Subcutaneous abdominal adipose tissue (tissue), 5 donors: ENCODE measurements at regions not wholly inside any gene's neighbourhood (a gene's known extent, or its start where the extent isn't known, plus 50 kb on each side); places are given as distances from the start of the nearest gene placed in this dataset.

ENCODE experiments used
- H3K27ac ChIP-seq: one replicate; pipeline ENCODE4 v1.7.0; 2013; ENCODE audit warnings: low read depth, mild to moderate bottlenecking, inconsistent platforms, low read length, moderate library complexity
- H3K27me3 ChIP-seq, 5 donors: one replicate each; pipeline ENCODE4 v1.7.0; 2013; ENCODE audit warnings: low read length in 5 of 5, inconsistent platforms in 1 of 5; ENCODE audit not compliant: control insufficient read depth in 5 of 5, insufficient read depth in 4 of 5
- H3K36me3 ChIP-seq, 5 donors: one replicate each; pipeline ENCODE4 v1.7.0; 2013; ENCODE audit warnings: low read length in 5 of 5; ENCODE audit not compliant: control insufficient read depth in 5 of 5, insufficient read depth in 5 of 5
- H3K4me1 ChIP-seq, 5 donors: one replicate each; pipeline ENCODE4 v1.7.0; 2013; ENCODE audit warnings: low read length in 5 of 5, mild to moderate bottlenecking in 3 of 5, moderate library complexity in 1 of 5; ENCODE audit not compliant: control insufficient read depth in 5 of 5, insufficient read depth in 5 of 5
- H3K4me3 ChIP-seq, 5 donors: one replicate each; pipeline ENCODE4 v1.7.0; 2013; ENCODE audit warnings: low read length in 5 of 5, low read depth in 1 of 5
- H3K9ac ChIP-seq, 5 donors: one replicate each; pipeline ENCODE4 v1.7.0; 2013; ENCODE audit warnings: low read length in 5 of 5, mild to moderate bottlenecking in 4 of 5, moderate library complexity in 3 of 5
- H3K9me3 ChIP-seq, 5 donors: one replicate each; pipeline ENCODE4 v1.7.0; 2013; ENCODE audit warnings: low read length in 5 of 5; ENCODE audit not compliant: control insufficient read depth in 5 of 5
- donor health status: healthy.
- donor health status: healthy.
- donor health status: healthy.
- donor health status: healthy.
- donor health status: healthy.

GRCh38 chr18:45237343-45238098 is 377.8 kb upstream of the SLC14A2 start:
- Histone ChIP-seq H3K27ac (no peak overlapping the region), H3K27me3 (no peaks in the 10 kb centered on the region), H3K4me1 (no peaks in the 10 kb centered on the region), H3K4me3 (no peak overlapping the region), H3K9ac (no peak overlapping the region), H3K36me3 (no peaks in the 10 kb centered on the region), H3K9me3 (no peaks in the 10 kb centered on the region)

GRCh38 chr18:45241271-45241670 is 374.0 kb upstream of the SLC14A2 start:
- no peaks in the 10 kb centered on the region for H3K9me3 ChIP-seq
- H3K36me3 ChIP-seq: no peaks in the 10 kb centered on the region
- H3K4me3 ChIP-seq: no peak overlapping the region
- H3K27me3 ChIP-seq: no peaks in the 10 kb centered on the region
- H3K4me1 ChIP-seq: no peaks in the 10 kb centered on the region
- no peak overlapping the region for H3K9ac ChIP-seq
- no peak overlapping the region for H3K27ac ChIP-seq

DNA sequence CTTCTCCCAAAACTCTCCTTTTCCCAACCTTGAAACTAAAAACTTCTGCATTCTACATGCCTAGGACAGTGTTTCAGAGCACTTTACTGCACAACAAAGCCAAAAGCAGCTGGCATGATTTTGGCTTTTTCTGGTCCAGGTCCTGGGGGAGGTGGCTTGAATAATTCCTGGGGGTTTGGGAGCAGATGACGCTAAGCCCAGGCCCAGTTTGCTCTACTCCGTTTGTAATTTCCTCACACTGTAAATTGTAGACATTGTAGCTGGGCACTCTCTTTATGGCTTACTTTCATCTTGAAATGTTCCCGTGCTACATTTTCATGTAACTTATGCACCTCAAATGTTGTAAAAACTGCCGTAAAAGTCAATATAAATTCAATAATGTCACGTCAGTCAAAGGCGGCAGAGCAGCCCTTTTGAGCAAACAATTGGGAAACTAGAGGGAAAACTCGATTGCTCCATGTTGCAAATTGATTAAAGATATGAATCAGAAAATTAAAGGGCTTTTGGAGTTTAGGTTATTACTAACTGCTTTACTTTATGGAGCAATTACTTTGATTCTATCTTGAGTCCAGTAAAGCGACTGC is 373.2 kb upstream of the SLC14A2 start:
- Histone ChIP-seq H3K9ac (no peak overlapping the region), H3K9me3 (no peaks in the 10 kb centered on the region), H3K36me3 (no peaks in the 10 kb centered on the region), H3K4me3 (no peak overlapping the region), H3K27ac (no peak overlapping the region), H3K4me1 (no peaks in the 10 kb centered on the region), H3K27me3 (no peaks in the 10 kb centered on the region)

DNA sequence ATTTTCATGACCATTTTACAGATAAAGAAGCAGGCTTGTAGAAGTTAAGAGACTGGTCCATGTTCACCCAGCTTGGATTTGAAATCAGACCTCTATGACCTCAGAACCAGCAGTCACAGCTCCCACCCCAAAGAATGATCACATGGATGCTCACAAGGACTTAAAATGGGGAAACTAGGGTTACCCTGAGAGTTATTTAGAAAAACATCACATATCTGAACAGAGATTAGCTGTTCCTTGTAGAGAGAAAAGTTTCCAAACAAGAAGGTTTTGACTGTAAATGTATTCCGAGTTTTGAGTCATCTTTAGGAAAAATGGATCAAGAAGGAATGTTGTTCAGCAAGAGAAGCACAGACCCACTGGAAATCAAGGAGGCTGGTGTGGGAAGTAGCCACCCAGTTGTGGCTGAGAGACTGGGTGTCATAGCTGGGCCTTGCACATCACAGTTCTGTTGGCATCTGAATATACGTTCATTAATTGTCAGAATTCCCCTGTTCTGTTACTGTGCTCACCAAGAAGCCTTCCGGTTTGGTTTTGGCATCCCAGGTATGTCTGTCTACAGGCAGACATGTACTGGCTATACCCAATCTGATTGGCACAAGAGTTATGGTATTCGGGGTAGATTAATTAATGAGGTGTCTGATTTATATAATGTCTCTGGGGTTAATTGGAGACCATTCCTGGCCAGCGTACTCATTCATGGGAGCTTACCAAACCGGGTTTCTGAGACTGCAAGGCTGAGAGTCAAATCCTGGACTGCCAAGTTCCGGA is 371.8 kb upstream of the SLC14A2 start:
- Histone ChIP-seq H3K27ac (no peak overlapping the region), H3K36me3 (no peaks in the 10 kb centered on the region), H3K4me3 (no peak overlapping the region), H3K9ac (no peak overlapping the region), H3K27me3 (no peaks in the 10 kb centered on the region), H3K4me1 (peaks cover 0 to 8% (median 7%) of the 10 kb centered on the region in 5 donors), H3K9me3 (no peaks in the 10 kb centered on the region)

DNA sequence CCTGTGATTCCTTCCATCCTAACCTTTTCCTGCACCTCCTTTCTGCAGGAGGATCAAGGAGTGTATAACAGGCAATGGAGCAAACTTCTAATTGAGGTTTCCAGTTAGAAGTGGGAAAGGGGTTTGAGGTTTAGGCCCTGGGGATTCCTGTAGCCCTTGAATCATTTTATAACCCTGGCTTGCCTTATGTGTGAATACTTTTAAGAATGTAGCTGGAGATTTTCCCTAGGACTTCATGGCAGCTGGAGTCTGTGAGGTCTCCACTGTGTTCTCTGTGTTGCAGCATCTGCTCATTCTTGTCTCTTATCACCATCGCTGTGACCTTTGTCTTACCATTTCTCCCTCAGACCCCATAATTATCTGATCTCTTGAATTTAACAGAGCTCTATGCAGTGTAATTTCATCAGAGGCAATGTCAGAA is 370.2 kb upstream of the SLC14A2 start:
- Histone ChIP-seq H3K36me3 (no peaks in the 10 kb centered on the region), H3K4me3 (no peak overlapping the region), H3K9me3 (no peaks in the 10 kb centered on the region), H3K27me3 (no peaks in the 10 kb centered on the region), H3K27ac (no peak overlapping the region), H3K4me1 (peaks cover 0 to 18% (median 14%) of the 10 kb centered on the region in 5 donors), H3K9ac (no peak overlapping the region)

DNA sequence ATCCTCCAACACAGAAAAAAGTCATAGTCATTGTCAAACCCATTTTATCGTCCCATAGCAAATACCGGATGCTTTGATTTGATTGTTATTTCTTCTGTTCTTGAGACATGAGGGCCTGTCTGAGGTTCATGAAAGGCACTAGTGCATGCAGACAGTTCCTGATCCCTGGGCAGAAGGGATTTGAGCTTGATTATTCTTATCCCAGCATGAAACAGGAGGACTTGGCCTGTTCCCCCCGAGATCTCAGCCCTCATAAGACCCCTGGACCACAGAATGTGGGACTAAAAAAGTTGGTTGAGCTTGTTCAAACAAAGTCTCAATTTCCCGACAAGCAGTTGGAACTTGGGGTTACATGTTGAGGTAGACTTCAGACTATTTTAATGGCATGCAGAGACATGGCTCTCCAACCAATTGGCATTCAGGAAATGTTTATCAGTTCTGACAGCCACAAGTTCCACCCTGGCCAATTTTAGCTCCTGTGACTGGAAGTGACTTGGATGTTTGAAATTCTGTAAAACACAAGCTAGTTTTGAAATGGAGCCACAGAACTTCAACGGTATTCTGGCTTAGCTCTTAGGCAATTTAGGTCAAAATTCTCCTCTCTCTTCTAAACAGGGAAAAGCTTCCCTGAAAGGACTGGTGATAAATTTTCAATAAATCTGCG is 366.9 kb upstream of the SLC14A2 start:
- Histone ChIP-seq H3K9ac (peak overlapping the region in 2 of 5 donors; percentile 11 to 29), H3K27ac (peak overlapping the region; percentile 76), H3K36me3 (no peaks in the 10 kb centered on the region), H3K4me3 (no peak overlapping the region), H3K4me1 (peaks cover 0 to 20% (median 16%) of the 10 kb centered on the region in 5 donors), H3K27me3 (no peaks in the 10 kb centered on the region), H3K9me3 (no peaks in the 10 kb centered on the region)

DNA sequence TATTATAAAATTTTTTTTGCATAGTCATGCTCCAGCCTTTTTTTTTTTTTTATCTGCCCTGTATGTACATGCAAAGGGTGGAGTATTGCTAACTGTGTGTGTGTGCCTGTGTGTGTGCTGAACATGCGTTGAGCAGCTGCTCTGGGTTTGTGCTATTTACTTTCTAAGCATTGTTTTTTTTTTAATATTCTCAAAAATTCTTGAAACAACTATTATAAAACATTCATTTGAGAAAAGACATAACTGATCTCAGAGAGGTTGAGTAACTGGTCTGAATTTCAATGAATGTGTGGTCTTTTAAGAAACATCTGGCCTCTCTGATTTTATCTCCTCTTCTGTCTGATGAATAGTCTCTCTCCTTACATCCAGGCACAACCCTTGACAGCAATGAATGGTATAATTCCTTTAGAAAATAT is 366.0 kb upstream of the SLC14A2 start:
- peaks cover 2 to 26% (median 22%) of the 10 kb centered on the region in 5 donors for H3K4me1 ChIP-seq
- no peaks in the 10 kb centered on the region for H3K36me3 ChIP-seq
- no peak overlapping the region for H3K4me3 ChIP-seq
- peak overlapping the region in 1 of 5 donors; percentile 66 for H3K9ac ChIP-seq
- no peaks in the 10 kb centered on the region for H3K27me3 ChIP-seq
- peak overlapping the region; percentile 76 for H3K27ac ChIP-seq
- no peaks in the 10 kb centered on the region for H3K9me3 ChIP-seq

DNA sequence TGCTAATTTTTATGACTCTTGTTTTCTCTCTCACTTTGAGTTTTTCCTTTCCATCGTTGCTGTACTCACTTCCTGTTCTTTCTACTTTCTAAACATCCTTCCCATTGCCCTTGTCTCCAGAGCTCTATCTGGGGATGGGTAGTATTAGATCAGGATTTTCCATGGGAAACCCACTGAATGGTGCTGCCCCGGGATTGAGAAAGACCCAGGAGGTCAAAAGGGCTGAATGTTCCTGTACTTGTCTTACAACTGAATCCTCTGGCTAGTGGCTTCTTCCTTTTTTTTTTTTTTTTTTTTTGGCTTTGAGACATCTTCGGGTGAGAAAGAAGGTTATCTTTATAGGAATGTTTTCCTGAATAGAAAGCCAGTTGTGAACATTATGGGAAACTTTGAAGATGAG is 364.8 kb upstream of the SLC14A2 start:
- Histone ChIP-seq H3K27me3 (no peaks in the 10 kb centered on the region), H3K9me3 (no peaks in the 10 kb centered on the region), H3K27ac (no peak overlapping the region), H3K9ac (no peak overlapping the region), H3K36me3 (no peaks in the 10 kb centered on the region), H3K4me1 (peaks cover 2 to 38% (median 34%) of the 10 kb centered on the region in 5 donors), H3K4me3 (no peak overlapping the region)

DNA sequence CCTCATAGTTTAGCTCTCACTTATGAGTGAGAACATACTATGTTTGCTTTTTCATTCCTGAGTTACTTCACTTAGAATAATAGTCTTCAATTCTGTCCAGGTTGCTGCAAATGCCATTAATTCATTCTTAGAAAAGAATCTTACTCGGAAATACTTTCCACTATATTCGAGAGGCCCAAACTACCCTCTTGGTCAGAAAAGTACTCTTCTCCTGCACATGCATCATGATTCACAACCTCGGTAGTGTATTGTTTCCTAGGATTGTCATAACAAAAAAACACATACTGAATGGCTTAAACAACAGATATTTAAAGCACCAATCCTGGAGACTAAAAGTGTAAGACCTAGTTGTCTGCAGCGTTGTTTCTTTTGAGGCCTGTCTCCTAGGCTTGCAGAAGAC is 364.0 kb upstream of the SLC14A2 start:
- Histone ChIP-seq H3K9ac (no peak overlapping the region), H3K36me3 (no peaks in the 10 kb centered on the region), H3K27ac (no peak overlapping the region), H3K9me3 (no peaks in the 10 kb centered on the region), H3K4me3 (no peak overlapping the region), H3K27me3 (no peaks in the 10 kb centered on the region), H3K4me1 (peaks cover 2 to 42% (median 34%) of the 10 kb centered on the region in 5 donors)
